ENCODE measurements at regions not wholly inside any gene's neighbourhood (a gene's known extent, or its start where the extent isn't known, plus 50 kb on each side); places are given as distances from the start of the nearest gene placed in this dataset.

DNA sequence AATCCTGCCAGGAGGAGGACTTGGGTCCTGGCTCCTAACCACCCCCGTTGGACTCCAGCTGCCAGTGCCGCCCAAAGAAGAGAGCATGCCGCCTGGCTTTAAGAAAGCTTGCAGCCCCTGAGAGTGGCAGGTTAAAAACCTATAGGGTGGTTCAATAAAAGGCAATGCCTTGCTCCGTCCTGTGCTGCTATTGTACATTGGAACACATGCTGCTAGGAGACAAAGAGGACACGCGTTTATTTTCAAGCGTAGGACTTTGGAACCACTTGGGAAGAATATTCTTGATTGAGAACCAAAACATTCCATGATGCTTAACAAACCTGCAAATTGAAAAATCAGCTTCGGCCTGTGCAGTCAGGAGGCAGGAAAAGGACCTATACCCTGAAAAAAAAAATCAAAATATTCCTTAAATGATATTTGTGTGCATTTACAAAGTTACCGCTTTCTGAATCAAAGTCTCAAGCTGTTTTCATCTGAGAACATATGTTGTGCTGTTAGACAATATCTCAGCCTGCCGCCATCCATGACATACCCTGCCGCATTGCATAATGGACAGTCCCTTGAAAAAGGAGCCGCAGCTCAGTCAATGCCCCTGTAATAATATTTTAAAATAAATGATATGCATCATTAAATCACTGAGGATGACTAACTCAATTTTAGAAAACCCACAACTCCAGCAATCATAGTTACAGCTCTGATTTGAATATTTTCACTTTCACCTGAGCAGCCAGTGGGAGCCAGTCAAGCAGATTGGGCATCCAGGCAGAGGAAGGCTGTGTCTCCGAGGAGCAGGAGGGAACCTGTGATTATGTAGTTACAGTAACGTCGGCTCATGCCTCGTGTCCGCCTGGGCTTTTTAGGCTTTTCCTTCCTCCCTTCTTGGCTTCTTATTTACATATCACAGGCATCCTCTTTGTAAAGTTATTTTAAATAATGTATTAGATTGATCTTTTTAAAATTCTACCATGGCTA, 805.6 kb upstream of the FANCL start:
- TF ChIP-seq POLR2A (IDR thresholded peaks at IDR 0.05) (no peak), POLR2AphosphoS5 (IDR thresholded peaks at IDR 0.05) (no peak)
- TF ChIP-seq, protein P1, sequence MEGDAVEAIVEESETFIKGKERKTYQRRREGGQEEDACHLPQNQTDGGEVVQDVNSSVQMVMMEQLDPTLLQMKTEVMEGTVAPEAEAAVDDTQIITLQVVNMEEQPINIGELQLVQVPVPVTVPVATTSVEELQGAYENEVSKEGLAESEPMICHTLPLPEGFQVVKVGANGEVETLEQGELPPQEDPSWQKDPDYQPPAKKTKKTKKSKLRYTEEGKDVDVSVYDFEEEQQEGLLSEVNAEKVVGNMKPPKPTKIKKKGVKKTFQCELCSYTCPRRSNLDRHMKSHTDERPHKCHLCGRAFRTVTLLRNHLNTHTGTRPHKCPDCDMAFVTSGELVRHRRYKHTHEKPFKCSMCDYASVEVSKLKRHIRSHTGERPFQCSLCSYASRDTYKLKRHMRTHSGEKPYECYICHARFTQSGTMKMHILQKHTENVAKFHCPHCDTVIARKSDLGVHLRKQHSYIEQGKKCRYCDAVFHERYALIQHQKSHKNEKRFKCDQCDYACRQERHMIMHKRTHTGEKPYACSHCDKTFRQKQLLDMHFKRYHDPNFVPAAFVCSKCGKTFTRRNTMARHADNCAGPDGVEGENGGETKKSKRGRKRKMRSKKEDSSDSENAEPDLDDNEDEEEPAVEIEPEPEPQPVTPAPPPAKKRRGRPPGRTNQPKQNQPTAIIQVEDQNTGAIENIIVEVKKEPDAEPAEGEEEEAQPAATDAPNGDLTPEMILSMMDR (IDR thresholded peaks at IDR 0.05) = no peak
